Endothelial cell of umbilical vein (primary cell): ENCODE measurements at regions not wholly inside any gene's neighbourhood (a gene's known extent, or its start where the extent isn't known, plus 50 kb on each side); places are given as distances from the start of the nearest gene placed in this dataset.

ENCODE experiments used
- BruUV-seq: library from RNA; stranded (reverse); fragments of 400-500 nt; replicated peaks from 2 replicates; lab custom pipeline; 2021; lab: Mats Ljungman, UMichigan
- CTCF ChIA-PET: fragments of 300-600, 350-600 bp; sonication (Branson Sonifier 250); formaldehyde crosslinking; loops from one replicate; lab custom pipeline; 2021; ENCODE audit warnings: antibody characterized with exemption, inconsistent platforms; lab: Charles Lee
- POLR2A ChIA-PET: fragments of 300-600, 350-600 bp; sonication (Branson Sonifier 250); formaldehyde crosslinking; loops from one replicate; lab custom pipeline; 2021; ENCODE audit warnings: antibody characterized with exemption, inconsistent platforms; lab: Charles Lee
- DNase-seq: peaks from one replicate; pipeline ENCODE4 v3.0.0-alpha.2; 2011; ENCODE audit warnings: low read depth, low spot score
- FAIRE-seq: peaks from 2 replicates; lab custom pipeline; 2011; peaks lifted over from hg19 to GRCh38; lab: Jason Lieb, UNC
- H2AFZ ChIP-seq: 2 replicates; pipeline ENCODE4 v1.6.0; 2012; ENCODE audit warnings: low read depth, low read length, control low read depth, inconsistent platforms
- H3K27ac ChIP-seq: 2 replicates; pipeline ENCODE4 v1.5.1; 2011; ENCODE audit warnings: low read depth, mild to moderate bottlenecking, control low read depth, low read length, moderate library complexity; ENCODE audit not compliant: insufficient read depth
- H3K27me3 ChIP-seq, 2 experiments: 2 replicates each; pipeline versions ENCODE4 v1.6.0 to v1.6.1; 2011; ENCODE audit warnings: low read length in 2 of 2, mixed read lengths in 1 of 2; ENCODE audit not compliant: control insufficient read depth in 2 of 2, insufficient read depth in 2 of 2
- H3K36me3 ChIP-seq, 2 experiments: 2 replicates in 1 of 2; 3 replicates in 1 of 2; pipeline ENCODE4 v1.5.1; 2011; ENCODE audit warnings: low read length in 2 of 2, mild to moderate bottlenecking in 1 of 2, moderate library complexity in 1 of 2; ENCODE audit not compliant: control insufficient read depth in 2 of 2, insufficient read depth in 2 of 2; ENCODE audit errors: extremely low read depth in 1 of 2
- H3K4me1 ChIP-seq: 3 replicates; pipeline ENCODE4 v1.5.1; 2011; ENCODE audit warnings: mild to moderate bottlenecking, low read length; ENCODE audit not compliant: control insufficient read depth, insufficient read depth; ENCODE audit errors: extremely low read depth
- H3K4me2 ChIP-seq: 2 replicates; pipeline ENCODE4 v1.6.1; 2011; ENCODE audit warnings: low read length, control low read depth, mixed read lengths; ENCODE audit not compliant: insufficient read depth
- H3K4me3 ChIP-seq, 3 experiments: fragments of 200-600 bp in 1 of 3; sonication (generic), shearing (Covaris generic) in 1 of 3; replicated peaks in 1 of 3; 2 replicates each; pipeline ENCODE4 v1.5.1; 2011 to 2016; ENCODE audit warnings: control low read depth in 3 of 3, low read length in 3 of 3, mild to moderate bottlenecking in 2 of 3, inconsistent platforms in 1 of 3, low read depth in 1 of 3, moderate library complexity in 1 of 3; ENCODE audit not compliant: insufficient read depth in 1 of 3
- H3K79me2 ChIP-seq: 2 replicates; pipeline ENCODE4 v1.6.0; 2012; ENCODE audit warnings: low read length, inconsistent platforms; ENCODE audit not compliant: control insufficient read depth, insufficient read depth
- H3K9ac ChIP-seq: replicated peaks from 2 replicates; pipeline ENCODE3; 2011; ENCODE audit warnings: low read length, control low read depth; ENCODE audit not compliant: insufficient read depth; ENCODE audit errors: extremely low read depth
- H3K9me1 ChIP-seq: replicated peaks from 3 replicates; pipeline ENCODE4 v1.6.0; 2011; ENCODE audit warnings: mild to moderate bottlenecking, low read length; ENCODE audit not compliant: control insufficient read depth, insufficient read depth; ENCODE audit errors: extremely low read depth
- H3K9me3 ChIP-seq: replicated peaks from 2 replicates; pipeline ENCODE4 v1.5.1; 2012; ENCODE audit warnings: low read length, inconsistent platforms; ENCODE audit not compliant: control insufficient read depth, insufficient read depth
- H4K20me1 ChIP-seq: replicated peaks from 2 replicates; pipeline ENCODE3; 2011; ENCODE audit warnings: mild to moderate bottlenecking, low read length; ENCODE audit not compliant: control insufficient read depth, insufficient read depth; ENCODE audit errors: extremely low read depth
- EZH2 ChIP-seq: IDR thresholded peaks from 2 replicates; pipeline ENCODE4 v1.6.1; 2012; ENCODE audit warnings: borderline replicate concordance, low read depth, mild to moderate bottlenecking, moderate library complexity, low read length, inconsistent platforms; ENCODE audit not compliant: severe bottlenecking
- FOS ChIP-seq: IDR thresholded peaks from 2 replicates; pipeline ENCODE4 v1.6.1; 2011; ENCODE audit warnings: mild to moderate bottlenecking, low read length, moderate library complexity, borderline replicate concordance; ENCODE audit not compliant: insufficient read depth
- GATA2 ChIP-seq: IDR thresholded peaks from 2 replicates; pipeline ENCODE4 v1.7.0; 2011; ENCODE audit warnings: low read depth, mild to moderate bottlenecking, moderate library complexity, mixed read lengths, low read length; ENCODE audit not compliant: insufficient read length, insufficient read depth
- JUN ChIP-seq: IDR thresholded peaks from 2 replicates; pipeline ENCODE4 v1.6.1; 2011; ENCODE audit warnings: borderline replicate concordance, low read depth; ENCODE audit not compliant: insufficient read length, insufficient read depth
- MYC ChIP-seq: IDR thresholded peaks from one replicate; pipeline ENCODE4 v1.6.1; 2011; ENCODE audit warnings: mild to moderate bottlenecking, low read depth, low read length
- POLR2A ChIP-seq: IDR thresholded peaks from 2 replicates; pipeline ENCODE4 v1.6.1; 2012; ENCODE audit warnings: low read depth, mild to moderate bottlenecking, control low read depth, low read length
- POLR2AphosphoS5 ChIP-seq: IDR thresholded peaks from 2 replicates; pipeline ENCODE4 v1.6.1; 2012; ENCODE audit warnings: low read depth, mild to moderate bottlenecking, control low read depth, low read length, moderate library complexity; ENCODE audit not compliant: insufficient read depth
- dilution Hi-C: fragments of 300-500 bp; cut with MboI; formaldehyde crosslinking; loops from one replicate; pipeline ENCODE4 v1.15.0; 2019; ENCODE audit warnings: low sequenced_read_pairs; ENCODE audit not compliant: extremely low pct_ligation_motif_present
- intact Hi-C: fragments of 100-400 bp; cut with micrococcal nuclease; formaldehyde crosslinking; loops from one replicate; pipeline ENCODE4 v1.10.0; 2022
- TF ChIP-seq, protein P1 (sequence below), 2 donors: IDR thresholded peaks; 1 replicate in 1 of 2; 2 replicates in 1 of 2; pipeline ENCODE4 v1.5.1; 2011; ENCODE audit warnings: low read length in 2 of 2, mild to moderate bottlenecking in 2 of 2, moderate library complexity in 2 of 2, control low read depth in 1 of 2, inconsistent platforms in 1 of 2, low read depth in 1 of 2; ENCODE audit not compliant: insufficient read depth in 1 of 2; ENCODE audit errors: extremely low read depth in 1 of 2
- TF ChIP-seq, protein P2 (sequence below): IDR thresholded peaks from 2 replicates; pipeline ENCODE4 v1.6.1; 2011; ENCODE audit not compliant: insufficient read depth, insufficient read length

DNA sequence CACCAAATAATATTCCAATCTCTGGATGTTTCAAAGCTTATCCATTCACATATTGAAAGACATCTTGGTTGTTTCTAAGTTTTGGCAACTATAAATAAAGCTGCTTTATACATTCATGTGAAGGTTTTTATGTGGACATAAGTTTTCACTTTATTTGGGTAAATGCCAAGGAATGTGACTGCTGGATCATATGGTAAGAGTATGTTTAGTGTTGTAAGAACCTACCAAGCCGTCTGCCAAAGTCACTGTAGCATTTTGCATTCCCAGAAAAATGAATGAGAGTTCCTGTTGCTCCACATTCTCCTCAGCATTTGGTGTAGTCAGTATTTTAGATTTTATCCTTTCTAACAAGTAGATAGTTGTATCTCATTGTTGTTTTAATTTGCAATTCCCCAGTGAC, 1047.7 kb downstream of the C4orf33 start:
- TF ChIP-seq FOS (no peak), EZH2 (no peak), MYC (no peak), POLR2AphosphoS5 (no peak), GATA2 (no peak), POLR2A (no peak), JUN (no peak)
- TF ChIP-seq, protein P1, sequence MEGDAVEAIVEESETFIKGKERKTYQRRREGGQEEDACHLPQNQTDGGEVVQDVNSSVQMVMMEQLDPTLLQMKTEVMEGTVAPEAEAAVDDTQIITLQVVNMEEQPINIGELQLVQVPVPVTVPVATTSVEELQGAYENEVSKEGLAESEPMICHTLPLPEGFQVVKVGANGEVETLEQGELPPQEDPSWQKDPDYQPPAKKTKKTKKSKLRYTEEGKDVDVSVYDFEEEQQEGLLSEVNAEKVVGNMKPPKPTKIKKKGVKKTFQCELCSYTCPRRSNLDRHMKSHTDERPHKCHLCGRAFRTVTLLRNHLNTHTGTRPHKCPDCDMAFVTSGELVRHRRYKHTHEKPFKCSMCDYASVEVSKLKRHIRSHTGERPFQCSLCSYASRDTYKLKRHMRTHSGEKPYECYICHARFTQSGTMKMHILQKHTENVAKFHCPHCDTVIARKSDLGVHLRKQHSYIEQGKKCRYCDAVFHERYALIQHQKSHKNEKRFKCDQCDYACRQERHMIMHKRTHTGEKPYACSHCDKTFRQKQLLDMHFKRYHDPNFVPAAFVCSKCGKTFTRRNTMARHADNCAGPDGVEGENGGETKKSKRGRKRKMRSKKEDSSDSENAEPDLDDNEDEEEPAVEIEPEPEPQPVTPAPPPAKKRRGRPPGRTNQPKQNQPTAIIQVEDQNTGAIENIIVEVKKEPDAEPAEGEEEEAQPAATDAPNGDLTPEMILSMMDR (IDR thresholded peaks at IDR 0.05; ENCODE audit: extremely low read depth in 1 of 2, insufficient read depth in 1 of 2, low read depth in 1 of 2, low read length in 2 of 2): no peak
- TF ChIP-seq, protein P2, sequence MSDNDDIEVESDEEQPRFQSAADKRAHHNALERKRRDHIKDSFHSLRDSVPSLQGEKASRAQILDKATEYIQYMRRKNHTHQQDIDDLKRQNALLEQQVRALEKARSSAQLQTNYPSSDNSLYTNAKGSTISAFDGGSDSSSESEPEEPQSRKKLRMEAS: no peak

More for the DNA sequence above, 1047.7 kb downstream of the C4orf33 start:
- dilution Hi-C loops (no loop called here), intact Hi-C loops (no loop called here)
- H3K9me1 ChIP-seq: no peaks in the 10 kb centered on the region
- H3K4me2 ChIP-seq: no peak overlapping the region
- ChIA-PET CTCF (no interaction called here), POLR2A (no interaction called here)
- H3K27ac ChIP-seq: no peak overlapping the region
- no peaks in the 10 kb centered on the region for H3K4me1 ChIP-seq
- DNase-seq (no peak), FAIRE-seq (no peak)
- H3K4me3 ChIP-seq: no peak overlapping the region
- BruUV-seq: no TSS peak
- H2AFZ ChIP-seq: no peak overlapping the region
- no peaks in the 10 kb centered on the region for H3K27me3 ChIP-seq
- H3K9me3 ChIP-seq: no peaks in the 10 kb centered on the region
- H3K36me3 ChIP-seq: no peaks in the 10 kb centered on the region
- H4K20me1 ChIP-seq: no peaks in the 10 kb centered on the region
- no peak overlapping the region for H3K9ac ChIP-seq
- no peaks in the 10 kb centered on the region for H3K79me2 ChIP-seq
